HG03378 (cell line): ENCODE measurements at regions not wholly inside any gene's neighbourhood (a gene's known extent, or its start where the extent isn't known, plus 50 kb on each side); places are given as distances from the start of the nearest gene placed in this dataset.
A peak's percentile ranks its signal among the peaks of the same experiment; 100 is the strongest.
"Not testable (repeated sequence)": the region's sequence is repeated elsewhere in the genome, so short reads cannot be mapped to it uniquely, and the experiment has no call there.

Experiments used
- ATAC-seq: cut with Tn5 transposase; IDR thresholded peaks from one replicate; pipeline ENCODE4 v1.9.1; 2021; ENCODE audit warnings: mild to moderate bottlenecking, moderate library complexity; ENCODE audit not compliant: unreplicated experiment

- no peak for ATAC-seq
Observed at GRCh38 chr13:38160131-38160530, 189.5 kb upstream of the UFM1 start.

GRCh38 chr13:38159710-38160109 is 189.9 kb upstream of the UFM1 start:
- ATAC-seq, result no peak

- ATAC-seq, result no peak
Observed at GRCh38 chr13:38147050-38147449, 202.6 kb upstream of the UFM1 start.

- ATAC-seq, result no peak
Observed at GRCh38 chr13:38141792-38142191, 207.9 kb upstream of the UFM1 start.

GRCh38 chr13:38135592-38135991 is 214.1 kb upstream of the UFM1 start:
- ATAC-seq, result no peak

- ATAC-seq, result no peak
Observed at GRCh38 chr13:38121267-38121666, 228.4 kb upstream of the UFM1 start.

- ATAC-seq, result no peak
Observed at GRCh38 chr13:38103851-38104250, 234.3 kb upstream of the TRPC4 start.

- no peak for ATAC-seq
Observed at GRCh38 chr13:38099751-38100150, 230.2 kb upstream of the TRPC4 start.

GRCh38 chr13:38093425-38093824 is 223.9 kb upstream of the TRPC4 start:
- no peak for ATAC-seq

GRCh38 chr13:38090913-38091312 is 221.3 kb upstream of the TRPC4 start:
- no peak for ATAC-seq

- ATAC-seq, result no peak
Observed at GRCh38 chr13:38086721-38087120, 217.1 kb upstream of the TRPC4 start.

GRCh38 chr13:38086013-38086412 is 216.4 kb upstream of the TRPC4 start:
- no peak for ATAC-seq

GRCh38 chr13:38073931-38074330 is 204.4 kb upstream of the TRPC4 start:
- ATAC-seq, result no peak

- no peak for ATAC-seq
Observed at GRCh38 chr13:38072696-38073095, 203.1 kb upstream of the TRPC4 start.

GRCh38 chr13:38071340-38071739 is 201.8 kb upstream of the TRPC4 start:
- not testable (repeated sequence) for ATAC-seq

GRCh38 chr13:38053896-38054295 is 184.3 kb upstream of the TRPC4 start:
- ATAC-seq, result no peak

- no peak for ATAC-seq
Observed at GRCh38 chr13:38046049-38046376, 176.4 kb upstream of the TRPC4 start.

- peak; percentile 55 for ATAC-seq
Observed at GRCh38 chr13:38045278-38046048, 175.9 kb upstream of the TRPC4 start.

GRCh38 chr13:38044067-38044466 is 174.5 kb upstream of the TRPC4 start:
- ATAC-seq, result no peak

GRCh38 chr13:38042771-38043170 is 173.2 kb upstream of the TRPC4 start:
- ATAC-seq, result no peak

- ATAC-seq, result no peak
Observed at GRCh38 chr13:38024431-38024830, 154.9 kb upstream of the TRPC4 start.

- ATAC-seq, result no peak
Observed at GRCh38 chr13:38017320-38017719, 147.7 kb upstream of the TRPC4 start.

- ATAC-seq, result no peak
Observed at GRCh38 chr13:38013676-38014075, 144.1 kb upstream of the TRPC4 start.
